Panc1 (cell line): ENCODE measurements at regions not wholly inside any gene's neighbourhood (a gene's known extent, or its start where the extent isn't known, plus 50 kb on each side); places are given as distances from the start of the nearest gene placed in this dataset.

ENCODE experiments used
- CTCF ChIP-seq: fragments of 450-650 bp; IDR thresholded peaks from 2 replicates; pipeline ENCODE4 v1.5.1; 2017; ENCODE audit warnings: mild to moderate bottlenecking
- REST ChIP-seq, 2 experiments: IDR thresholded peaks; 2 replicates each; pipeline ENCODE4 v1.6.1; 2011 to 2012; ENCODE audit warnings: low read depth in 2 of 2, control low read depth in 1 of 2, low read length in 1 of 2, mild to moderate bottlenecking in 1 of 2, moderate library complexity in 1 of 2; ENCODE audit not compliant: insufficient read depth in 1 of 2
- SIN3A ChIP-seq: IDR thresholded peaks from 2 replicates; pipeline ENCODE4 v1.6.1; 2012; ENCODE audit warnings: low read depth, mild to moderate bottlenecking, low read length, moderate library complexity, borderline replicate concordance; ENCODE audit not compliant: insufficient read depth

GRCh38 chr13:107582171-107582570 is 633.2 kb downstream of the LIG4 start:
- TF ChIP-seq CTCF (no peak), SIN3A (no peak), REST (IDR thresholded peaks at IDR 0.05; ENCODE audit: insufficient read depth in 1 of 2, low read depth in 2 of 2, low read length in 1 of 2) (no peak)
